ENCODE measurements at regions not wholly inside any gene's neighbourhood (a gene's known extent, or its start where the extent isn't known, plus 50 kb on each side); places are given as distances from the start of the nearest gene placed in this dataset.
"Not testable (repeated sequence)": the region's sequence is repeated elsewhere in the genome, so short reads cannot be mapped to it uniquely, and the experiment has no call there.

GRCh38 chr14:54010981-54011380 is 54.4 kb upstream of the BMP4 start:
- FAIRE-seq (no peak), DNase-seq (ENCODE audit: insufficient read length, low spot score) (no peak)
- no peak for TF ChIP-seq POLR2A (IDR thresholded peaks at IDR 0.05; ENCODE audit: low read depth, low read length)

GRCh38 chr14:54023027-54023426 is 66.4 kb upstream of the BMP4 start:
- no peak for TF ChIP-seq POLR2A (IDR thresholded peaks at IDR 0.05; ENCODE audit: low read depth, low read length)
- DNase-seq (ENCODE audit: insufficient read length, low spot score), result no peak
- no peak for FAIRE-seq

- no peak for FAIRE-seq
- no peak for DNase-seq (ENCODE audit: insufficient read length, low spot score)
- no peak for TF ChIP-seq POLR2A (IDR thresholded peaks at IDR 0.05; ENCODE audit: low read depth, low read length)
Measured at GRCh38 chr14:54025661-54026060, 69.0 kb upstream of the BMP4 start.

- no peak for TF ChIP-seq POLR2A (IDR thresholded peaks at IDR 0.05; ENCODE audit: low read depth, low read length)
- FAIRE-seq, result no peak
- DNase-seq (ENCODE audit: insufficient read length, low spot score), result no peak
Measured at GRCh38 chr14:54026671-54027070, 70.0 kb upstream of the BMP4 start.

GRCh38 chr14:54030996-54031395 is 74.4 kb upstream of the BMP4 start:
- FAIRE-seq; DNase-seq (ENCODE audit: insufficient read length, low spot score): not testable (repeated sequence)

- not testable (repeated sequence) for DNase-seq (ENCODE audit: insufficient read length, low spot score); FAIRE-seq
Measured at GRCh38 chr14:54033285-54033684, 76.7 kb upstream of the BMP4 start.

- no peak for FAIRE-seq
- no peak for TF ChIP-seq POLR2A (IDR thresholded peaks at IDR 0.05; ENCODE audit: low read depth, low read length)
- no peak for DNase-seq (ENCODE audit: insufficient read length, low spot score)
Measured at GRCh38 chr14:54038724-54039123, 82.1 kb upstream of the BMP4 start.

- TF ChIP-seq POLR2A (IDR thresholded peaks at IDR 0.05; ENCODE audit: low read depth, low read length), result no peak
- DNase-seq (ENCODE audit: insufficient read length, low spot score), result no peak
- FAIRE-seq, result no peak
Measured at GRCh38 chr14:54039311-54039710, 82.7 kb upstream of the BMP4 start.

GRCh38 chr14:54040846-54041245 is 84.2 kb upstream of the BMP4 start:
- no peak for TF ChIP-seq POLR2A (IDR thresholded peaks at IDR 0.05; ENCODE audit: low read depth, low read length)
- FAIRE-seq (no peak), DNase-seq (ENCODE audit: insufficient read length, low spot score) (no peak)

GRCh38 chr14:54046250-54046649 is 89.6 kb upstream of the BMP4 start:
- DNase-seq (ENCODE audit: insufficient read length, low spot score) (no peak), FAIRE-seq (no peak)
- no peak for TF ChIP-seq POLR2A (IDR thresholded peaks at IDR 0.05; ENCODE audit: low read depth, low read length)

GRCh38 chr14:54047645-54048308 is 91.2 kb upstream of the BMP4 start:
- FAIRE-seq (no peak), DNase-seq (ENCODE audit: insufficient read length, low spot score) (no peak)
- TF ChIP-seq POLR2A (IDR thresholded peaks at IDR 0.05; ENCODE audit: low read depth, low read length), result no peak

GRCh38 chr14:54048311-54048710 is 91.7 kb upstream of the BMP4 start:
- FAIRE-seq (no peak), DNase-seq (ENCODE audit: insufficient read length, low spot score) (no peak)
- TF ChIP-seq POLR2A (IDR thresholded peaks at IDR 0.05; ENCODE audit: low read depth, low read length), result no peak

GRCh38 chr14:54048736-54049135 is 92.1 kb upstream of the BMP4 start:
- FAIRE-seq (no peak), DNase-seq (ENCODE audit: insufficient read length, low spot score) (no peak)
- TF ChIP-seq POLR2A (IDR thresholded peaks at IDR 0.05; ENCODE audit: low read depth, low read length), result no peak

GRCh38 chr14:54050759-54051158 is 94.1 kb upstream of the BMP4 start:
- no peak for TF ChIP-seq POLR2A (IDR thresholded peaks at IDR 0.05; ENCODE audit: low read depth, low read length)
- FAIRE-seq (no peak), DNase-seq (ENCODE audit: insufficient read length, low spot score) (no peak)

GRCh38 chr14:54052696-54053385 is 96.2 kb upstream of the BMP4 start:
- FAIRE-seq (no peak), DNase-seq (ENCODE audit: insufficient read length, low spot score) (no peak)
- TF ChIP-seq POLR2A (IDR thresholded peaks at IDR 0.05; ENCODE audit: low read depth, low read length), result no peak

All from H54 (cell line).